GM12878 (cell line): ENCODE measurements at regions not wholly inside any gene's neighbourhood (a gene's known extent, or its start where the extent isn't known, plus 50 kb on each side); places are given as distances from the start of the nearest gene placed in this dataset.

ENCODE experiments used
- EP300 ChIP-seq, 2 experiments: fragments of 150-350 bp in 1 of 2; IDR thresholded peaks; 2 replicates each; pipeline ENCODE4 v1.6.1; 2011 to 2012; ENCODE audit warnings: low read depth in 2 of 2, low read length in 2 of 2, borderline replicate concordance in 1 of 2, improper control_type of control experiment in 1 of 2, inconsistent platforms in 1 of 2; ENCODE audit not compliant: control insufficient read depth in 1 of 2
- EZH2 ChIP-seq: IDR thresholded peaks from 2 replicates; pipeline ENCODE4 v1.6.1; 2012; ENCODE audit warnings: low read depth, mild to moderate bottlenecking, control low read depth, inconsistent platforms, low read length, borderline replicate concordance; ENCODE audit not compliant: control insufficient read depth
- POLR2A ChIP-seq: IDR thresholded peaks from 2 replicates; pipeline ENCODE4 v1.6.1; 2011; ENCODE audit warnings: low read depth, mild to moderate bottlenecking, low read length
- SMC3 ChIP-seq: IDR thresholded peaks from 2 replicates; pipeline ENCODE4 v1.6.1; 2011; ENCODE audit warnings: low read length, improper control_type of control experiment, borderline replicate concordance
- TF ChIP-seq, protein P1 (sequence below), 3 experiments: IDR thresholded peaks in 2 of 3; conservative IDR thresholded peaks in 1 of 3; 2 replicates each; pipeline ENCODE4 v1.5.1; 2011; ENCODE audit warnings: low read depth in 3 of 3, low read length in 3 of 3, mild to moderate bottlenecking in 3 of 3, control low read depth in 2 of 3, moderate library complexity in 2 of 3, inconsistent platforms in 1 of 3, mixed read lengths in 1 of 3; ENCODE audit not compliant: control insufficient read depth in 2 of 3, insufficient read depth in 1 of 3; ENCODE audit errors: extremely low read depth in 1 of 3

GRCh38 chr9:19975499-19975898 is 186.7 kb upstream of the SLC24A2 start:
- TF ChIP-seq, protein P1, sequence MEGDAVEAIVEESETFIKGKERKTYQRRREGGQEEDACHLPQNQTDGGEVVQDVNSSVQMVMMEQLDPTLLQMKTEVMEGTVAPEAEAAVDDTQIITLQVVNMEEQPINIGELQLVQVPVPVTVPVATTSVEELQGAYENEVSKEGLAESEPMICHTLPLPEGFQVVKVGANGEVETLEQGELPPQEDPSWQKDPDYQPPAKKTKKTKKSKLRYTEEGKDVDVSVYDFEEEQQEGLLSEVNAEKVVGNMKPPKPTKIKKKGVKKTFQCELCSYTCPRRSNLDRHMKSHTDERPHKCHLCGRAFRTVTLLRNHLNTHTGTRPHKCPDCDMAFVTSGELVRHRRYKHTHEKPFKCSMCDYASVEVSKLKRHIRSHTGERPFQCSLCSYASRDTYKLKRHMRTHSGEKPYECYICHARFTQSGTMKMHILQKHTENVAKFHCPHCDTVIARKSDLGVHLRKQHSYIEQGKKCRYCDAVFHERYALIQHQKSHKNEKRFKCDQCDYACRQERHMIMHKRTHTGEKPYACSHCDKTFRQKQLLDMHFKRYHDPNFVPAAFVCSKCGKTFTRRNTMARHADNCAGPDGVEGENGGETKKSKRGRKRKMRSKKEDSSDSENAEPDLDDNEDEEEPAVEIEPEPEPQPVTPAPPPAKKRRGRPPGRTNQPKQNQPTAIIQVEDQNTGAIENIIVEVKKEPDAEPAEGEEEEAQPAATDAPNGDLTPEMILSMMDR (IDR thresholded peaks at IDR 0.05 in 2 of 3, conservative IDR thresholded peaks at IDR 0.05 in 1 of 3; ENCODE audit: control insufficient read depth in 2 of 3, extremely low read depth in 1 of 3, insufficient read depth in 1 of 3, low read depth in 3 of 3, low read length in 3 of 3), result no peak
- no peak for TF ChIP-seq SMC3
- TF ChIP-seq EP300 (IDR thresholded peaks at IDR 0.05; ENCODE audit: borderline replicate concordance in 1 of 2, control insufficient read depth in 1 of 2, low read depth in 2 of 2, low read length in 2 of 2), result no peak
- no peak for TF ChIP-seq EZH2
- no peak for TF ChIP-seq POLR2A
